Keratinocyte (primary cell): ENCODE measurements at regions not wholly inside any gene's neighbourhood (a gene's known extent, or its start where the extent isn't known, plus 50 kb on each side); places are given as distances from the start of the nearest gene placed in this dataset.

Experiments used
- DNase-seq: peaks from one replicate; pipeline ENCODE4 v3.0.0-alpha.2; 2011; ENCODE audit warnings: low read depth, missing footprints, low spot score
- FAIRE-seq: peaks from 2 replicates; lab custom pipeline; 2011; peaks lifted over from hg19 to GRCh38; lab: Jason Lieb, UNC
- H2AFZ ChIP-seq: 2 replicates; pipeline ENCODE4 v1.6.0; 2012; ENCODE audit warnings: low read length, control low read depth, inconsistent platforms; ENCODE audit not compliant: control insufficient read depth
- H3K27ac ChIP-seq: 2 replicates; pipeline ENCODE4 v1.5.1; 2011; ENCODE audit warnings: low read length; ENCODE audit not compliant: control insufficient read depth, insufficient read depth
- H3K27me3 ChIP-seq: 3 replicates; pipeline ENCODE4 v1.6.0; 2011; ENCODE audit warnings: low read length; ENCODE audit not compliant: control insufficient read depth, insufficient read depth; ENCODE audit errors: extremely low read depth
- H3K36me3 ChIP-seq, 2 experiments: 2 replicates in 1 of 2; 3 replicates in 1 of 2; pipeline ENCODE4 v1.5.1; 2011; ENCODE audit warnings: low read length in 2 of 2, mild to moderate bottlenecking in 1 of 2; ENCODE audit not compliant: control insufficient read depth in 2 of 2, insufficient read depth in 2 of 2; ENCODE audit errors: extremely low read depth in 1 of 2
- H3K4me1 ChIP-seq: 3 replicates; pipeline ENCODE4 v1.5.1; 2011; ENCODE audit warnings: low read length; ENCODE audit not compliant: control insufficient read depth, insufficient read depth; ENCODE audit errors: extremely low read depth
- H3K4me2 ChIP-seq: 3 replicates; pipeline ENCODE4 v1.6.0; 2011; ENCODE audit warnings: low read depth, low read length; ENCODE audit not compliant: control insufficient read depth, insufficient read depth; ENCODE audit errors: extremely low read depth
- H3K4me3 ChIP-seq, 3 experiments: fragments of 200-600 bp in 1 of 3; sonication (generic) in 1 of 3; 2 replicates in 2 of 3; 3 replicates in 1 of 3; pipeline ENCODE4 v1.5.1; 2011 to 2016; ENCODE audit warnings: low read length in 3 of 3, mild to moderate bottlenecking in 3 of 3, control low read depth in 2 of 3, inconsistent platforms in 1 of 3, low read depth in 1 of 3, mixed read lengths in 1 of 3, mixed run types in 1 of 3, moderate library complexity in 1 of 3; ENCODE audit not compliant: control insufficient read depth in 2 of 3, insufficient read depth in 2 of 3; ENCODE audit errors: extremely low read depth in 1 of 3
- H3K79me2 ChIP-seq: 2 replicates; pipeline ENCODE4 v1.6.0; 2012; ENCODE audit warnings: low read length; ENCODE audit not compliant: control insufficient read depth, insufficient read depth
- H3K9ac ChIP-seq: 3 replicates; pipeline ENCODE4 v1.6.0; 2011; ENCODE audit warnings: low read length; ENCODE audit not compliant: control insufficient read depth, insufficient read depth; ENCODE audit errors: extremely low read depth
- H3K9me1 ChIP-seq: 3 replicates; pipeline ENCODE4 v1.6.0; 2011; ENCODE audit warnings: low read length; ENCODE audit not compliant: control insufficient read depth, insufficient read depth; ENCODE audit errors: extremely low read depth
- H3K9me3 ChIP-seq: 2 replicates; pipeline ENCODE4 v1.5.1; 2012; ENCODE audit warnings: low read depth, low read length; ENCODE audit not compliant: control insufficient read depth
- H4K20me1 ChIP-seq: 3 replicates; pipeline ENCODE4 v1.6.0; 2011; ENCODE audit warnings: low read length; ENCODE audit not compliant: control insufficient read depth, insufficient read depth; ENCODE audit errors: extremely low read depth
- CTCF ChIP-seq, 3 experiments: IDR thresholded peaks in 1 of 3; conservative IDR thresholded peaks in 1 of 3; optimal IDR thresholded peaks in 1 of 3; 2 replicates in 2 of 3; 3 replicates in 1 of 3; pipeline versions ENCODE3 to v1.5.1; 2011; ENCODE audit warnings: low read length in 3 of 3, mild to moderate bottlenecking in 3 of 3, moderate library complexity in 2 of 3, control low read depth in 1 of 3, inconsistent platforms in 1 of 3; ENCODE audit not compliant: insufficient read depth in 2 of 3; ENCODE audit errors: extremely low read depth in 1 of 3
- EZH2 ChIP-seq: IDR thresholded peaks from one replicate; pipeline ENCODE4 v1.6.1; 2012; ENCODE audit warnings: inconsistent platforms, mild to moderate bottlenecking, low read length, moderate library complexity
- dilution Hi-C: fragments of 300-500 bp; cut with MboI; formaldehyde crosslinking; loops from one replicate; pipeline ENCODE4 v1.7.0; 2020; ENCODE audit warnings: low sequenced_read_pairs; ENCODE audit not compliant: extremely low pct_ligation_motif_present

- TF ChIP-seq EZH2, result no peak
- TF ChIP-seq CTCF (optimal IDR thresholded peaks at IDR 0.05 in 1 of 3, IDR thresholded peaks at IDR 0.05 in 1 of 3, conservative IDR thresholded peaks at IDR 0.05 in 1 of 3; ENCODE audit: extremely low read depth in 1 of 3, insufficient read depth in 2 of 3, low read length in 3 of 3), result peak in 2 of 3 experiments; percentile 52 to 69
Observed at GRCh38 chr3:59212128-59212779, 162.4 kb upstream of the CFAP20DC start.

GRCh38 chr3:59210260-59210659 lies 160.4 kb upstream of the CFAP20DC start:
- Histone ChIP-seq H3K79me2 (no peaks in the 10 kb centered on the region), H3K27me3 (no peaks in the 10 kb centered on the region), H3K4me2 (no peak overlapping the region), H2AFZ (no peak overlapping the region), H4K20me1 (no peaks in the 10 kb centered on the region), H3K4me1 (peaks cover 4% of the 10 kb centered on the region), H3K9me3 (no peaks in the 10 kb centered on the region), H3K9me1 (no peaks in the 10 kb centered on the region), H3K36me3 (no peaks in the 10 kb centered on the region), H3K4me3 (no peak overlapping the region), H3K27ac (no peak overlapping the region), H3K9ac (no peak overlapping the region)
- dilution Hi-C loops, result no loop called here
- TF ChIP-seq CTCF (optimal IDR thresholded peaks at IDR 0.05 in 1 of 3, IDR thresholded peaks at IDR 0.05 in 1 of 3, conservative IDR thresholded peaks at IDR 0.05 in 1 of 3; ENCODE audit: extremely low read depth in 1 of 3, insufficient read depth in 2 of 3, low read length in 3 of 3) (no peak), EZH2 (no peak)
- no peak for DNase-seq
- FAIRE-seq, result no peak

More at GRCh38 chr3:59212128-59212779, 162.4 kb upstream of the CFAP20DC start:
- peak overlapping the region; percentile 19 for H3K4me2 ChIP-seq
- peak; percentile 85 for FAIRE-seq
- H3K9ac ChIP-seq, result no peak overlapping the region
- H3K9me3 ChIP-seq, result no peaks in the 10 kb centered on the region
- no peaks in the 10 kb centered on the region for H3K27me3 ChIP-seq
- peak overlapping the region; percentile 7 for H3K27ac ChIP-seq
- no peak for DNase-seq
- peak overlapping the region; percentile 21 for H2AFZ ChIP-seq
- H3K36me3 ChIP-seq, result no peaks in the 10 kb centered on the region
- no peaks in the 10 kb centered on the region for H3K9me1 ChIP-seq
- dilution Hi-C loops, result no loop called here
- H4K20me1 ChIP-seq, result no peaks in the 10 kb centered on the region
- peaks cover 4% of the 10 kb centered on the region for H3K4me1 ChIP-seq
- no peaks in the 10 kb centered on the region for H3K79me2 ChIP-seq
- H3K4me3 ChIP-seq, result no peak overlapping the region
